HG03342 (cell line): ENCODE measurements at regions not wholly inside any gene's neighbourhood (a gene's known extent, or its start where the extent isn't known, plus 50 kb on each side); places are given as distances from the start of the nearest gene placed in this dataset.
"Not testable (repeated sequence)": the region's sequence is repeated elsewhere in the genome, so short reads cannot be mapped to it uniquely, and the experiment has no call there.

Experiments
- ATAC-seq: cut with Tn5 transposase; IDR thresholded peaks from one replicate; pipeline ENCODE4 v1.9.1; 2021; ENCODE audit warnings: mild to moderate bottlenecking, moderate library complexity; ENCODE audit not compliant: unreplicated experiment

GRCh38 chr12:67893022-67893580 lies 96.1 kb upstream of the IFNG-AS1 start:
- ATAC-seq: no peak

DNA sequence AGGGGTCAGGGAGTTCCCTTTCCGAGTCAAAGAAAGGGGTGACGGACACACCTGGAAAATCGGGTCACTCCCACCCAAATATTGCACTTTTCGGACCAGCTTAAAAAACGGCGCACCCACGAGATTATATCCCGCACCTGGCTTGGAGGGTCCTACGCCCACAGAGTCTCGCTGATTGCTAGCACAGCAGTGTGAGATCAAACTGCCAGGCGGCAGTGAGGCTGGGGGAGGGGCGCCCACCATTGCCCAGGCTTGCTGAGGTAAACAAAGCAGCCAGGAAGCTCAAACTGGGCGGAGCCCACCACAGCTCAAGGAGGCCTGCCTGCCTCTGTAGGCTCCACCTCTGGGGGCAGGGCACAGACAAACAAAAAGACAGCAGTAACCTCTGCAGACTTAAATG lies 88.8 kb upstream of the IFNG-AS1 start:
- not testable (repeated sequence) for ATAC-seq

DNA sequence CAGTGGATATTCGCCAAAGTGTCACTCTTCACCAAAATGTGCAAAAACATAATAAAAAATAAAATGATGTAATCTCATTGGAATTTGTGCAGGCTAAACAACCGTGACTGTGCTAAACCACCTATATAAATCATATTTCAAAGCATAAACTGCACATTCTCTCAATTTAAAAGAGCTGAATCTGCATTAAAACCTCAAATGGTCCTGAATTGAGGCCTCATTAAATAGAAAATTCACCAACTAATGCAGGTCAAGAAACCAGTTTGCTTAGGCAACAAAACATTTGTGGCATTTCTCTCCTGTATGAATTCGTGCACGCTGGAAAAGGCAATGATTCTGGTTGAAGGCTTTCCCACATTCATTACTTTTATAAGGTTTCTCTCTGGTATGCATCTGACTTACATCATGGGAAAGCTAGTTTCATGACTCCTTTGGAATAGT lies 80.1 kb upstream of the IFNG-AS1 start:
- ATAC-seq: no peak

GRCh38 chr12:67909681-67910080 lies 79.6 kb upstream of the IFNG-AS1 start:
- ATAC-seq: no peak

GRCh38 chr12:67910360-67911274 lies 78.6 kb upstream of the IFNG-AS1 start:
- ATAC-seq: no peak

DNA sequence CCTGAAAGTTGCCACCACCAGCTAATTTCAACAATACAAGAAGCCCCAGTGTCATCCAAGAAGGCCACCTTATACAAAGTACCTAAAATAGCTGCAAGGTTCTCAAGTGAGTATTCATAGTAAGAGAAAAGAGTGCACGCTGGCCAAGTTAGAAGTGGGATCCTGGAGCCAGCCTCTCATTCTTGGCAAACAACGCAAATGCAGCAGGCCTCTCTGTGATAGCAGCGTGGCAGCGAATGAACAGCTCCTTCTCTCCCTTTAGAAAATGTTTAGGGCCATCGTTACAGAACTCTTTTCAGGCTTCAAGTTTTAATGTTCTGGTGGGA lies 78.0 kb upstream of the IFNG-AS1 start:
- no peak for ATAC-seq

- no peak for ATAC-seq
These were observed 77.5 kb upstream of the IFNG-AS1 start for GRCh38 chr12:67911789-67912188.

GRCh38 chr12:67915335-67915851 lies 73.9 kb upstream of the IFNG-AS1 start:
- ATAC-seq: no peak

DNA sequence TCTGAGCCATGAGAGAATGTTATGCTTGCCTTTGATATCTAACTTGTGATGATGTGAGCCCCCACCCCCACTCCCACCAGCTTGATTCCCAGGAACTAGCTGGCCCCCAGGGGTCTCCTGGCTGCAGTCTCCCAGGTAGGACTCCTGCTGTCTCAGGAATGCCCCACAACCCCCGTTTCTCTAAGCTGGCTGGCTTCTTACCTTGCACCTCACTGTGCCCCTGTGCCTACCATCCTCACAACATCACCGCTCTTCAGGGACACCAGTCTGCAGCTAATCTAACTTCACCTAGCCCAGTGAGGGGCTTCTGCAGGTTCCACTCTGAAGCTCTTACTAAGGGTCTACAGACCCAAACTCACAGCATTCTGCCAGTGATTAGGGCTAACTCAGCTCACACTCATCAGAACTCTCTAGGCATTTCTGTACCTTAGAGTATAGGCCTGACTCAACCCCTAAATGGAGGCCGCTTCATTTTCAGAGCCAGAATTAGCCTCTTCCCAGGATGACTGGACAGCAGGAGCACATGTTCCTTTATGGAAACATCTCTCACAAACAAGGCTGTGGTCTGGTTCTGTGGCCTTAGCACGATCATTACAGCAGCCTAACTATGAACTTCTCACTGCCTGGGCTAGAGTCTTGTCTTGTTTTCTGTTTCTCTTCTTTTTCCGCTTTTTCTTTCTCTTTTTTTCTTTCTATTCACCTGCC lies 72.8 kb upstream of the IFNG-AS1 start:
- no peak for ATAC-seq

DNA sequence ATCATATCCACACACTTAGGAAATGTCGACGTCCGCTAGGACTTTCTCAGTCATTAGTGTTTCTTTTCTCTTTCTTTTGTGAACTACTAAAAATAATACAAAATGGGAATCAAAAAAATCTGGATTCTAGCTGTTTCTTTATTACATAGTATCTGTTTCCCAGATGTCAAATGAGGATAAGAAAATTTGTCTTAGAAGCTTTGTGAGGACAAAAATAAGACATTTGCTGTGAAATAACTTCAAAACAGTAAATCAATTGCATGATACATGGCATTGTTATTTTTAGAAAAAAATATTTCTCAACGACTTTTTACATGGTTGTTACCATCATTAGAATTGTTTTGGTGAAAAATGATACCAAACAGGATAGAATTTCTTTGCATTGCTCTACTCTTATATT lies 71.4 kb upstream of the IFNG-AS1 start:
- ATAC-seq: no peak

DNA sequence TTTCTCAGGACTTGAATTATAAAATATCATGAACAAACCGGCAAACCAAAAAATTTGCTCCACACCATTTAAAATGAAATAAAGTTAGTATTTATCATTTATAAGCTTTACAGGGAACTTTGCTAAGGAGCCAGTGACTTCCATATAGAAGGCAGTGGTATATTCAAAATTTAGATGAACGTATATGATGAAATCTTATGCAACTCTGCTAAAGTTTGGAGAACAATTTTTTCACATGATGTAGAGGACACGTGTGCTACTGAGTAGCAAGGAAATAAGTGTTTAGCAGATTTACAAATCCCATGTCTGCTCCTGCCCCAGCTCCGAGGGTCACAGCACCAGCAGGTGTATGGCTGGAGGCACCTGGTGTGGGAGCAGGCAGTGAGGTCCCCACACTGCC lies 70.8 kb upstream of the IFNG-AS1 start:
- no peak for ATAC-seq

- no peak for ATAC-seq
These were observed 69.8 kb upstream of the IFNG-AS1 start for GRCh38 chr12:67919406-67919805.

DNA sequence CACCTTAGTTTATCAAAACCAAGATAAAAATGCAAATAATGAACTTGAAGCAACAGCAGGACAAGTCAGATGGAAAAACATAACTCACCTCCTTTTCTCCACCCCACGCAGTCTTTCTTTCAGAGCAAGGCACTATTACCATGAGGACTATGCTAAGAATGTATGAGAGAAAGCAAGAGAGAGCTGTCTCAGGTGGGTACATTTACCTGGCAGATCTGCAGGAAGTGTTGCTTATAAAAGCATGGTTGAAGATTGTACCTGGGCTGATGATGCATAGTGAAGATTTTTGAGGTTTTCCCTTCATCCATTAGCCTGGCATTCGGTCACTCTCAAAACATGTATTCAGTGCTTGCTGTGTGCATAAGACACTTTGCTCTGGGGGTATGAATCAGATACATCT lies 68.8 kb upstream of the IFNG-AS1 start:
- ATAC-seq: no peak

- ATAC-seq: no peak
These were observed 68.0 kb upstream of the IFNG-AS1 start for GRCh38 chr12:67921286-67921685.

- no peak for ATAC-seq
These were observed 67.0 kb upstream of the IFNG-AS1 start for GRCh38 chr12:67922245-67922644.

DNA sequence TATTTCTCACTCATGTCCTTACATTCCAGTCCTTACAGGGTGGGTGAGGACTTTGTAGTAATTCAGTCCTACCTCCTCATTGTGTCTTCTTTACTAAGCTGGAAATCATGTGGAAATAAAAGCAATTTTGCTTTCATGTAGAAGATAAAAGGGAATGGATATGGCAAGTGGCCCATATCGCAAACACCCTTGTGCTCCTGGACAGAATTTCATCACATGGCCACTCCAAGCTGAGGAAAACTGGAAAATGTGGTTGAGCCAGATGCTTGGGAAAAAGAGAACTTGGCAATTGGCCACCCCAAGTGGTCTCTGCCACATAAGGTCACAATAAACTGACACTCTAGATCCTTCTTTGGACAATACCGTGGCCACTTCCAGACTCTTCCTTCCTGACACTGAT lies 64.2 kb upstream of the IFNG-AS1 start:
- ATAC-seq: no peak

DNA sequence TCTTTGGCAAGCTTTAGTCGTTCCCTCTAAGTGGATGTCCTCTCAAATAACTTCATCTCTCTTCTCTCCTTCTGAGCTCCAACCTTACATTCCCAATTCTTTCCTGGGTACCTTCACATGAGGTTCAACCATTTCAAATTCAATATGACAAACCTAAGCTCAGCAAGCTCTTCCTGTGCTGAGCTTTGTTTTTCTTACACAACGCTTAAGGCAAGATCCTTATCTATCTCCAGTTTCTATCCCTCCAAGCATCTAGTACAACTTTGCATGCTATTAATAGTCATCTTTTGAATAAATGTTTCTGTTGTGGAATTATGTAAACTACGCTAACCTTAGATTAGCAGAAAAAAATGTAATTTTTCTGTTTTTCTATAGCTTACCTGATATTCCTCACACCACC lies 63.7 kb upstream of the IFNG-AS1 start:
- ATAC-seq: no peak

DNA sequence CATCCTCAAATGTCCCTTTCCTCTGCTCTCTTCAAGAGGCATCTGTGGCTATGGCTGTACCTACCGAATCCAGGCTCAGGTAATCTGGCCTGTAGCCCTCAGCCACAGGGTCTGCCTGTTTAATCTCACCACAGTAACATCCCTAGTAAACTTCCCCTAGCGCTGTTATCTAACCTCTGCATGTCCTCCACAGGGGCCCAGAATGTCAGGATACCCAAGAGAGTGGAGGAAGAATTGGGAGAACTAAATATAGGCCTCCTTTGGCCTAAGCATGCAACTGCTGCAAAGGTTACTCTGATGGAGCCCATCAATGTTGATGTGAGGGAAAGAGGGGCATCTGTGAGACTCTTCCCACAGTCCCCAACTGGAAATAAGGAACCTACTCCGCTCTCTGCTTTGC lies 63.2 kb upstream of the IFNG-AS1 start:
- no peak for ATAC-seq

DNA sequence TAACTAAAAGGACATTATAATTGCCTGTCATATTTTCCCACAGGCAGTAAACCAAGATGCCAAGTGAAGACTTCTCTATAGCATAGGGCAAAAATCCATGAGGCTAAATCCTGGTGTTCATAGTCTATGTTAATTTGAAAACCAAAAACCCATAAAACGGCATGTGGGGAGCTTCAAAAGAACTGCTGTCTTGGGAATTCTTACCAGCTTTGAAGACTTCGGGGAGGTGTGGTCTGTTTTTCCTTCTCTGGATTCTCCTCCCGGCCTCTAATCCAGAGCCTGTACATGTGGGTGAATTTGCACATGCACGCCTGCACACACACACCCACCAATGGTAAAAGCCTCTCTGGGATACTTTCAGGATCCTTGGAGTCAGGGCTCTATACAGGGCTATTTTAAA lies 61.9 kb upstream of the IFNG-AS1 start:
- ATAC-seq: no peak

GRCh38 chr12:67927815-67928214 lies 61.4 kb upstream of the IFNG-AS1 start:
- ATAC-seq: no peak

- ATAC-seq: no peak
These were observed 60.4 kb upstream of the IFNG-AS1 start for GRCh38 chr12:67928621-67929383.
